H7 (cell line): ENCODE measurements at regions not wholly inside any gene's neighbourhood (a gene's known extent, or its start where the extent isn't known, plus 50 kb on each side); places are given as distances from the start of the nearest gene placed in this dataset.

Experiments
- DNase-seq: peaks from one replicate; pipeline ENCODE4 v3.0.0; 2012
- H3K27me3 ChIP-seq: 2 replicates; pipeline ENCODE4 v1.6.0; 2011; ENCODE audit warnings: mild to moderate bottlenecking, low read length; ENCODE audit not compliant: control insufficient read depth, insufficient read depth
- H3K36me3 ChIP-seq: replicated peaks from 2 replicates; pipeline ENCODE4 v1.5.1; 2011; ENCODE audit warnings: low read length; ENCODE audit not compliant: control insufficient read depth, insufficient read depth
- H3K4me3 ChIP-seq: 2 replicates; pipeline ENCODE4 v1.5.1; 2011; ENCODE audit warnings: low read depth, mild to moderate bottlenecking, control low read depth, low read length, moderate library complexity; ENCODE audit not compliant: insufficient read depth

DNA sequence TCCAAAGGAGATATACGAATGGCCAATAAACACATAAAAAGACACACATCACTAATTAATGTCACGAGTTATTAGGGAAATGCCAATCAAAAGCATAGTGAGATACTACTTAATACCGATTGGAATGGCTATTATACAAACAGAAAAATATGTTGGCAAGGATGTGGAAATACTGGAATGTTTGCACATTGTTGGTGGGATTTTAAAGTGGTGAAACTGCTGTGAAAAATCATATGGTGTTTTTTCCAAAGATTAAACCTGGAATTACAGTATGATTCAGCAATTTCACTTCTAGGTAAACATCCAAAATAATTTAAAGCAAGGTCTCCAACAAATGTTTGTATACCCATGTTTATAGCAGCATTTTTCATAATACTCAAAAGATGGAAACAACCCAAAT is 765.5 kb downstream of the VGLL3 start:
- H3K36me3 ChIP-seq = no peaks in the 10 kb centered on the region
- DNase-seq = no peak
- no peak overlapping the region for H3K4me3 ChIP-seq
- H3K27me3 ChIP-seq = no peaks in the 10 kb centered on the region

- H3K36me3 ChIP-seq = no peaks in the 10 kb centered on the region
- H3K27me3 ChIP-seq = no peaks in the 10 kb centered on the region
- no peak overlapping the region for H3K4me3 ChIP-seq
- no peak for DNase-seq
These were observed 769.3 kb downstream of the VGLL3 start for GRCh38 chr3:86221601-86222000.

GRCh38 chr3:86208772-86209171 is 782.2 kb downstream of the VGLL3 start:
- Histone ChIP-seq H3K27me3 (no peaks in the 10 kb centered on the region), H3K36me3 (no peaks in the 10 kb centered on the region), H3K4me3 (no peak overlapping the region)
- DNase-seq = no peak

DNA sequence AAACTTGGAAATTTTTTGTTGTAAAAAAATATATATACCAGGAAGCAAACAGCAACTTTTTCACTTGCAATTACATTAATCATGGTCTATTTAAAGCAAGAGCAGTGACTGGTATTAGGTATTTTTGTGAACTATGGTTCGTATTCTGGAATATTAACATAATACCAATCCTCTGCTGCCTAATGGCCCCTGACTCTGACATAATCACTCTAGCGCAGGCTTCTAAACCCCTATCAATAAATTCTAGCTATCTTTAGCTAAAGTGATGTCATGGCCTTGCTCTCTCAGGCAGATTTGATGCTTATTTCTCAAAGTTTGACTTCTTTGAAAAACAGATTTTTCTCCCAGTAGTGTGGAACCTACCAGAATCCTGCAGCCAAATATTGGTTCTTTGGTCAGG is 808.3 kb downstream of the VGLL3 start:
- Histone ChIP-seq H3K36me3 (no peaks in the 10 kb centered on the region), H3K4me3 (no peak overlapping the region), H3K27me3 (no peaks in the 10 kb centered on the region)
- DNase-seq = no peak

GRCh38 chr3:86180696-86181095 is 810.3 kb downstream of the VGLL3 start:
- no peaks in the 10 kb centered on the region for H3K36me3 ChIP-seq
- H3K27me3 ChIP-seq = no peaks in the 10 kb centered on the region
- H3K4me3 ChIP-seq = no peak overlapping the region
- DNase-seq = peak; percentile 25

- Histone ChIP-seq H3K36me3 (no peaks in the 10 kb centered on the region), H3K4me3 (no peak overlapping the region), H3K27me3 (no peaks in the 10 kb centered on the region)
- DNase-seq = no peak
These were observed 812.9 kb downstream of the VGLL3 start for GRCh38 chr3:86178095-86178494.

- no peak for DNase-seq
- no peaks in the 10 kb centered on the region for H3K36me3 ChIP-seq
These were observed 814.5 kb downstream of the VGLL3 start for GRCh38 chr3:86176445-86176784.

DNA sequence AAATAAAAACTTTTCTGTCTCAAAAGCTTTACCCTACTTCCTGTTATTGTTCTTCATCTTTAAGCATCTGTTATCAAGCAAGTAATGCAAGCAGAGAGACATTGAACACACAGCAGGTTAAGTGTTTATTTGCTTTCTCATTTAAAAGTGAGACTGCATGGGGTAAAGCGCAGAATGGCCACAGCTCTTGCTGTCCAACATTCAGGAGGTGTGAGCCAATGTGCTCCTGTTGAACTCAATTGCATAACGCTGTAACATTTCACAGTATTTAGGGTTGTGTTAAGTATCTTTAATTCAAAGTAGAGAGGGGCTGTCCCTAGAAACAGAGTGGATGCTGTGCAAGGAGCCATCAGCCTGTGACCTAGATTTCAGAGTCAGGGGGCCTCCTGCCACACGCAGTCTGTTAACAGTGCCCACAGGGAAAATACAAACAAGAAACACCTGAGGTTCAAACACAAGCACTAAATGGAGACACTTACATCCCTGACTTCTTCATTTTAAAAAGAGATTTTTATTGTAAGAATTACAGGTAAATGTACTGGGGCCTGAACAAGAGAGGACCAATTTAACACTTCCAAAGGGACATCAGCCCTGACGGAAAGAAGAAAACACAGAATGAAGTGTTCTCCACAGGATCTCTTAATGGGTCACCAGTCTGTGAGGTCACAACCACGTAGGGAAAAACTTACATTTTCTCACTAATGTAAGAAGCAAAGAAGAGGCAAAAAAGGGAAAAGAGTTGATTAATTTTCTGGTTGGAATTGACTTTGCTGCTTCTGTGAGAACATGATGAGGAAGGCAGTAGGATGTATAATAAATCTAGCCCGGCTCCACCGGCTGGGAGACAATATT is 815.1 kb downstream of the VGLL3 start:
- DNase-seq = peak; percentile 10
- Histone ChIP-seq H3K36me3 (no peaks in the 10 kb centered on the region), H3K4me3 (no peak overlapping the region), H3K27me3 (no peaks in the 10 kb centered on the region)

More at GRCh38 chr3:86176445-86176784, 814.5 kb downstream of the VGLL3 start:
- H3K4me3 ChIP-seq = no peak overlapping the region
- H3K27me3 ChIP-seq = no peaks in the 10 kb centered on the region

DNA sequence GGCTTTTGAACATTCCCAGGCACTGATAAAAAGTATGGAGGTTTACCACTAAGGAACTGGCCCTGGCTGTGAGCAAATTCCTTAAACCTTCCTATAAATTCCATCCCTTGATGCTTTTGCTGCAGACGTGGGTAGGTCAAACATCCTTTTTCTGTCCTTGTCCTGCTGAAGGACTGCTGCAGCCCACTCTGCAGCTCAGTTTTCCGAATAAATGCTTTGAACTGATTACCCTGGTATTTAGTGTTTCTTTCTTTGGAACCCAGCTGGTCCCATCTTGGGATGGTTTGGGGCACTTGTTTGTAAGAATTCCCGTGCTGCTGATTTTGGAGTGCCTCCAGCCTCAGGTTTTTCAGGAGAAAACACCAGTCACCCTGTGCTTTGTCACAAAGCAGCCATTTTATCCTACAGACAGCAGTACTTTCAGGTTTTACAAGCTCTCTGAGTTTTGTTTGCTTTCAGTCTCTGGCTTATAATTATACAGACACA is 815.9 kb downstream of the VGLL3 start:
- H3K27me3 ChIP-seq = no peaks in the 10 kb centered on the region

GRCh38 chr3:86173401-86173800 is 817.5 kb downstream of the VGLL3 start:
- H3K27me3 ChIP-seq = no peaks in the 10 kb centered on the region

More for the DNA sequence above, 815.9 kb downstream of the VGLL3 start:
- Histone ChIP-seq H3K36me3 (no peaks in the 10 kb centered on the region), H3K4me3 (no peak overlapping the region)
- peak; percentile 6 for DNase-seq

GRCh38 chr3:86168512-86168911 is 822.4 kb downstream of the VGLL3 start:
- H3K27me3 ChIP-seq = no peaks in the 10 kb centered on the region
- DNase-seq = no peak
- H3K4me3 ChIP-seq = no peak overlapping the region
- no peaks in the 10 kb centered on the region for H3K36me3 ChIP-seq

More at GRCh38 chr3:86173401-86173800, 817.5 kb downstream of the VGLL3 start:
- Histone ChIP-seq H3K36me3 (no peaks in the 10 kb centered on the region), H3K4me3 (no peak overlapping the region)
- DNase-seq = no peak

DNA sequence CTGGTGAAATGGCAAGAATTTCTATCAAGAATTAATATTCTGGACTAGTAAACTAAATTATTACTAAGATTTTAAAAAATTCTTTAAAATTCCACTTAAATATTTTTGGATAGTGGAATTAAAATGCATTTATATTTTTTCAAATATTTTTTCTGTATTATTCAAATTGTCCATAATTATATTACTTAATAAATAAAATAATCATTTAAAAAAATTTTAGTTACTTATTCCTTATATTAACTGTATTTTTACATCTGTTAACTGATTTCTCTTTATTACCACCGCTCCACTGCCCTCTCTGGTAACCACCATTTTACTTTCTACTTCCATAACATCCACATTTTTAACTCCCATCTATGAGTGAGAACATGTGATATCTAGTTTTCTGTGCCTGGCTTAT is 828.4 kb downstream of the VGLL3 start:
- Histone ChIP-seq H3K27me3 (no peaks in the 10 kb centered on the region), H3K36me3 (no peaks in the 10 kb centered on the region), H3K4me3 (no peak overlapping the region)
- no peak for DNase-seq

GRCh38 chr3:86161493-86161892 is 829.5 kb downstream of the VGLL3 start:
- Histone ChIP-seq H3K36me3 (no peaks in the 10 kb centered on the region), H3K27me3 (no peaks in the 10 kb centered on the region), H3K4me3 (no peak overlapping the region)
- DNase-seq = no peak

- Histone ChIP-seq H3K4me3 (no peak overlapping the region), H3K27me3 (no peaks in the 10 kb centered on the region), H3K36me3 (no peaks in the 10 kb centered on the region)
- no peak for DNase-seq
These were observed 838.3 kb downstream of the VGLL3 start for GRCh38 chr3:86152620-86153019.

GRCh38 chr3:86149054-86149453 is 841.9 kb downstream of the VGLL3 start:
- Histone ChIP-seq H3K4me3 (no peak overlapping the region), H3K36me3 (no peaks in the 10 kb centered on the region), H3K27me3 (no peaks in the 10 kb centered on the region)
- no peak for DNase-seq
